Activated CD4-positive, alpha-beta T cell treated with anti-CD3 and anti-CD28 coated beads for 48 hours (primary cell): ENCODE measurements at regions not wholly inside any gene's neighbourhood (a gene's known extent, or its start where the extent isn't known, plus 50 kb on each side); places are given as distances from the start of the nearest gene placed in this dataset.

Experiments
- DNase-seq: peaks from one replicate; pipeline ENCODE4 v3.0.0-alpha.2; 2020

GRCh38 chr11:25902476-25902875 lies 429.5 kb upstream of the ANO3 start:
- DNase-seq = no peak

DNA sequence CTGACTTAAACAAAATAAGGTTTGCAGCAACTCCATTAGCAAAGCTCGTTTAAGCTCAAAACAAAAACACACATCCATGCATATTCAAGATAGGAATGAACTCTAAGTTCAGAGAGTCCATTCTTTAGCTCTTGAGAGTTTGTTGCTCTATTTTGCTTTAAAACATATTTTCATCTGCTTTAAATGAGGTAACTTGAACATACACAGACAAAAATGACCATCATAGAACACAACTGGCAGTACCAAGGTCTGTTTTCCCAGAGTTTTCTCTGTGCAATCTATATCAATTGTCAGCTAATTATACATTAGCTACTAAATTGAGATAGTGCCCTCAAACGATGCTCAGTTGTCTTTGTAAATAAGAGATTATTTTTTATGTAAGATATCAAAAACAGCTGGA lies 423.2 kb upstream of the ANO3 start:
- no peak for DNase-seq

DNA sequence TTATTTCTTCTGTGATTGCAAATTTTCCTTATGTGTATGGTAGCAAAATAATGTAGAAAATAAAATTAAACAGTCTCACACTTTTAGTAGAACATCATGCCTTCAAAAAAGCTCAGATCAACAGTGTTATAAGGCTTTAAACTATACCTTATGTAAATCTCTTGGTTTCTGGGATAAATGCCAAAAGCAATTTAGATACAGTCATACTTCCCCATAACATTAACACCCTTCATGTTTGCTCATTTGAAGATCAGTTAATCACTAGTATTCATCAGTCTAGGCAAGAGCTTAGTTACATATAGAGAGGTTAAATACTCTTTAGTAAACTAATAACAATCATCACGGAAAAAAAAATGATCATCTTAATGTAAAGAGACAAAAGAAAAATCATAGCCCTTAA lies 421.8 kb upstream of the ANO3 start:
- DNase-seq = no peak

GRCh38 chr11:25920356-25920755 lies 411.6 kb upstream of the ANO3 start:
- no peak for DNase-seq

GRCh38 chr11:25924586-25924985 lies 407.3 kb upstream of the ANO3 start:
- DNase-seq = no peak

DNA sequence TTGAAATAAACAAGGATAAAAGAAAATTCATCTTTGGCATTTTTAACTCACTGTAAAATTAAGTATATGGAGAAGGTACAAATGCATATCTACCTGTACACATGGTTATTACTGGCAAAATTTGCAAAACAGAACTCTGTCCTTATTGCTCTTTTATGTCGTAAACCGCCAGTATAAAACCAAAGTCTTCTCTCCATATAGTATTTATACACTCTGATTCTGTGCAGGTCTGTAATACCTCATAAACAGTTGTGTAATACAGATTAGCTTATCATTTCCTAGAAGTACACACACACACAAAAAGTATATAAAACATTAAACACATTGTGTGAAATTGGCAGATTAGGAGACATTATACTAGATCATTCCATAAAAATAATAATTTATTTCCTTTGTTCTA lies 406.6 kb upstream of the ANO3 start:
- DNase-seq = no peak

- DNase-seq = no peak
Observed at GRCh38 chr11:25927411-25927953, 404.4 kb upstream of the ANO3 start.

DNA sequence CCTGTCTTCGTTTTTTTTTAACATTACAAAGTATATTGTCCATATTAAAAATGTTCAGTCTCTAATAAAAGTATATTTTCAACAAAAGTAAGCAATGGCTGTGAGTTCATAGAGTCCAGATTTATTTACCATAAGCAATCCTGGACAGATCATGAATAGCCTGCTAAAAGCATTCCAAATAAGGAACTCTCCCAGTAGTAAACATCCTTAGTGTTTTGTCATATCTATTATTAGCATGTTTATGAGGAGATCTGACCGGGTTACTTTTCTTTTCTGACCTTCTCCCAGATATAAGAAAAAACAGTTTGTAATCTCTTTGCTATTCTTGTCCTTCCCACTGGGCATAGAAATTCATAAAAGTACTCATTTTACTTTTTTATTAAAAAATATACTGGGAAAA lies 403.9 kb upstream of the ANO3 start:
- no peak for DNase-seq

GRCh38 chr11:25938952-25939351 lies 393.0 kb upstream of the ANO3 start:
- no peak for DNase-seq

- no peak for DNase-seq
Observed at GRCh38 chr11:25939691-25940090, 392.2 kb upstream of the ANO3 start.

DNA sequence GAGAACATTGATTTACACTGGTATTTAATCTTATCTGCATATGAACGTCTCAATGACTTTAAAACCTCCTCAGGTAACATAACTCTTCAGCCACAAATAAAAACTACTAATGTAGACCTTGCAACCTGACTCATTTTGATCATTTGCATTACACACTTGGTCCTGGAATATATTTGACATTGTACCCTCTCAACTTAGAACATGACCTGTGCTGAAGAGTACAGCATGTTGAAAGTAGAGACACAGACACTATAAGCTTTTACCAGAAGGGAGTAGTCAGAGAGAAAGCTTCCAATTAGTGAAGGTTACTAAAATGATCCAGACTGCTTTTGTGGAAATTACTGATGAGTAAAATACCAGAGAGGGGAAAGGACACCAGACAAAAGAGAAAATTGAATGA lies 390.6 kb upstream of the ANO3 start:
- no peak for DNase-seq

DNA sequence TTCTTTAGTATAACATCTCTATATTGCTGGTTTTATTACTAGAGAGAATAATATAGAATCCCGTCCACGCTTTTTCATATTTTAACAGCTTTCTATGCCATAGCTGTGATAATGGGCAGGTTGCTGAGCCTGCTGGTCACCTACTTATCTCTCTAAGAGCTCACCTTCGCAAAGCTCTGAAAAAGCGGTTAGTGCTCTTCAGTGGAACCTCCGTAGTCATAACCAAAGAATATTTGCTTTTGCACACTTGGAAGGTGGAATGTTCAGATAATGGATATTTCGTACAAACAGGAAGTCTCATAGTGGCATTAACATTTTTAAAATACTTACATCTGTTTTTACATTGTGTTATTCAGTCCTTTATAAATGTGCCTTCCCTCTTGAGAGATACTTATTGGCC lies 388.9 kb upstream of the ANO3 start:
- no peak for DNase-seq

DNA sequence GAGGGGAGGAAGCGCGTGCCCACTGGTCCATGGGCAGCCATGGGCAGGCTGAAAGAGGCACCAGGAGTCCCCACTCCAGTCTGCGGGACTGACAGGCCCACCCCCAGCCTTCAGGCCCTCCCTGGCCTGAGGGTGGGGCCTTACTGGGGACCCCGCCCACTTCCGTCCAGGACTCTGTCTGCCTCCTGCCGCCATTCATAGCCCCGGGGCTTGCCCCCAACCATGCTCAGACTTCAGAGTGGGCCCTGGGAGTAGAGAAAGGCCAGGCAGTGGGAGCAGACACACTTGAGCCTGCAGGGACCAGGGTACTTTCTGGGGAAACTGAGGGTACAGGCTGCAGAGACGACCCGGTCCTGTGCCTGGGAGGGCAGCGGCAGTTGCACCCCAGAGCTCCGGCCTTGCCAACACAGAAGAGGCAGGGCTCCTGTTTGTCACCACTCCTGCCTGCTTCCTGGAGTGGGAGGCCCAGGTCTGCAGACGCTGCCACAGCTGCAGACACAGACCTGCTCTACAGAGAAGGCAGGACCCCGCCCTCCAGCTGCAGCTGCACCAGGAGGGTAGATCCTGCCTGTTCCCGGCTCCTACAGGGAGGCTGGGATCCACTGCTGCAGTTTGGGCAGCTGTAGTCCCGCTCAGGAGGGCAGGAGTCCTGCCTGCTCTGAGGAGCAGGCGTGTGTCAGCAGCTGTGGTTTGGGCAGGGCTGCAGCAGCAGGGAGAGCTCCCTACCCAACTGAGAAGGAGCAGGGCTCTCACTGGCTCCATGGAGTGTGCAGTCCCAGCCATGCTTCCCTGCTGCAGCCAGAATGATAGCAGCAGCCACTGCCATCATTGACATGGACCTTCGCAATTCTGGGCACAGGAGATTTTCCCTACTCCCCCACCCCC lies 387.9 kb upstream of the ANO3 start:
- DNase-seq = no peak

- no peak for DNase-seq
Observed at GRCh38 chr11:25949918-25950317, 382.0 kb upstream of the ANO3 start.

GRCh38 chr11:25953006-25953405 lies 378.9 kb upstream of the ANO3 start:
- no peak for DNase-seq

- DNase-seq = no peak
Observed at GRCh38 chr11:25958045-25958444, 373.9 kb upstream of the ANO3 start.

DNA sequence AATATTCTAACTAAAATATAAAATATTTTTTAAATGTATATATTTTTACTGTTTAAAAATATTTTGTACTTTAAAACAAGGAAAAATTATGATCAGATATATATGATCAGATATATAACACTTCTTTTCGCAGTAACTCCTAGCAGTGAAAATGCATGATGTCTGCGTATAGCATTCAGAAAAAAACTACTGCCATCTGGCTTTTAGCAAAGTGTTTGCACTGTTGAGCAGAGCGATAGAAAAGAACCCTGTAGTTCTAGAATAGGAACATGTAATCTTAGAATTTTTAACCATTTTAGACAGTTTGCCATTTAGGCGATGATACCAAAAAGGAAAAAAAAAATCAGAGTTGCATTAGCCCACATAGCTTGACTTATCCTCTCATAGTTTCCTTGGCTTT lies 370.4 kb upstream of the ANO3 start:
- DNase-seq = no peak

GRCh38 chr11:25970726-25971508 lies 361.0 kb upstream of the ANO3 start:
- DNase-seq = no peak

GRCh38 chr11:25980091-25980490 lies 351.8 kb upstream of the ANO3 start:
- DNase-seq = no peak

GRCh38 chr11:25981998-25982397 lies 349.9 kb upstream of the ANO3 start:
- no peak for DNase-seq

- no peak for DNase-seq
Observed at GRCh38 chr11:25983280-25983679, 348.6 kb upstream of the ANO3 start.

GRCh38 chr11:25988178-25988577 lies 343.8 kb upstream of the ANO3 start:
- DNase-seq = no peak

DNA sequence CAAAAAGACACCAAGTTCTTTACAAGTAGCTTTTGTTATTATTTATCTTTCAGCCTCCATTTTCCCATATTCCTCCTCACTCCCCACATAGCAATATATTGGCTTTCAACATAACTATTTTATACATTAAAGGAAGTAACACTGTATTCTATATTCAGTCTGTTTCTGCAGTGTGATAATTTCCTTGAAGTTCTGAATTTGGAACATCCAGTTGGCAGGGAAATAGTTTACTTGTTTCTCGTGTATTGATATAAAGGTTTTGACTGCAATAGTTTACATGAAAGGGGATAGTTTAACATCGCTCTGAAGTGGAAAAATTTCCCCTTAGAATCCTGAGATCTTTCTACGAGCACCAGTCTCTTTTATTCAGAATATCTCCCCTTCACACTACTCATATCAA lies 341.5 kb upstream of the ANO3 start:
- DNase-seq = no peak

DNA sequence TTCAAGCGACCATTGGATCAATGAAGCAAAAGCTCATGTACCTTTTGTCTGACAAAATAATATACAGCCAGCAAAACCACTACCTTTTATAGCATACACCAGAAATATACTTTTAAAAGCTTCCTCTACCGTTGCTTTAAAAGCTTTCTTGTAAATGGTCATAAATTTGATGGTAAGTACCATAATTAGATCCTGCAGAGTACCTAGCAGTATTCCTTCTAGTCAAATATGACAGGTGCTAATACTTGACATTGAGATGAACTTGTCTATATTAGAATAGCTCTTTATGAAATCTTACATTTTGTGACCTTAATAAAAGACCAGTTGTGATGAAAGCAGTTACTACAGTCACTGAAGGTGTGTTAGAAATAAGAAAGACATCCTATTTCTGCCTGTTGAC lies 340.5 kb upstream of the ANO3 start:
- DNase-seq = no peak
